ENCODE measurements at regions not wholly inside any gene's neighbourhood (a gene's known extent, or its start where the extent isn't known, plus 50 kb on each side); places are given as distances from the start of the nearest gene placed in this dataset.

- no peak for DNase-seq (ENCODE audit: low read depth, low spot score)
These were observed 127.6 kb downstream of the SLC38A6 start for GRCh38 chr14:61108496-61109141.

- no peak for DNase-seq (ENCODE audit: low read depth, low spot score)
These were observed 126.9 kb downstream of the SLC38A6 start for GRCh38 chr14:61107869-61108493.

GRCh38 chr14:61106959-61107641, 126.1 kb downstream of the SLC38A6 start:
- no peak for DNase-seq (ENCODE audit: low read depth, low spot score)

GRCh38 chr14:61106271-61106958, 125.4 kb downstream of the SLC38A6 start:
- no peak for DNase-seq (ENCODE audit: low read depth, low spot score)

GRCh38 chr14:61104358-61104757, 123.3 kb downstream of the SLC38A6 start:
- no peak for DNase-seq (ENCODE audit: low read depth, low spot score)

GRCh38 chr14:61103541-61104339, 122.7 kb downstream of the SLC38A6 start:
- DNase-seq (ENCODE audit: low read depth, low spot score), result peak; percentile 96

GRCh38 chr14:61102549-61103466, 121.8 kb downstream of the SLC38A6 start:
- DNase-seq (ENCODE audit: low read depth, low spot score), result no peak

All from astrocyte of the hippocampus (primary cell).